Body of pancreas (tissue), 4 donors: ENCODE measurements at regions not wholly inside any gene's neighbourhood (a gene's known extent, or its start where the extent isn't known, plus 50 kb on each side); places are given as distances from the start of the nearest gene placed in this dataset.

Experiments
- CTCF ChIP-seq, 7 experiments: fragments of 450-650 bp in 4 of 7; fragments of 200-600 bp in 3 of 7; sonication (generic) in 3 of 7; IDR thresholded peaks; one replicate each; pipeline ENCODE4 v1.5.1; 2016 to 2019; ENCODE audit warnings: antibody characterized with exemption in 7 of 7
- POLR2A ChIP-seq, 3 donors: fragments of 450-650 bp; IDR thresholded peaks; one replicate each; pipeline ENCODE4 v1.6.1; 2016; ENCODE audit warnings: antibody characterized with exemption in 3 of 3, mild to moderate bottlenecking in 2 of 3

- TF ChIP-seq POLR2A (IDR thresholded peaks at IDR 0.05), result no peak
- no peak for TF ChIP-seq CTCF (IDR thresholded peaks at IDR 0.05)
Observed at GRCh38 chr3:147989344-147989743, 580.2 kb downstream of the ZIC1 start.
